ENCODE measurements at regions not wholly inside any gene's neighbourhood (a gene's known extent, or its start where the extent isn't known, plus 50 kb on each side); places are given as distances from the start of the nearest gene placed in this dataset.

DNA sequence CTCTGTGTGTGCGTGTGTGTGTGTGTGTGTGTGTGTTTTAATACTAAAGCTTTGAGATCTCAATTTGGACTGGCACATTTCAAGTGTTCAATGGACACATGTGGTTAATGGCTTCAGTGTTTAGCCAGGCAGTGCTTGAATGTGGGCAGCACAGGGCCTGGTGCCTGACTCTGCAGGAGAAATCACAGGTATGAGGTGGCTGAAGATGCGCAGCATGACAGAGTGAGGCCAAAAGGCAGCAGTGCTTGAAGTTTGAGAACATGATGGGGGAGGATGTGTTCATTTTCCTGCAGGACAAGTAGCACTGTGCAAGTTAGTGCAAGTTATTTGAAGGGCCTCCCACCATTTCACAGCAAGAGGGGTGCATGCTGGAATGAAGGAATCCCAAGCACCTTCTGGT, 620.5 kb upstream of the TBL1XR1 start:
- TF ChIP-seq, protein P1, sequence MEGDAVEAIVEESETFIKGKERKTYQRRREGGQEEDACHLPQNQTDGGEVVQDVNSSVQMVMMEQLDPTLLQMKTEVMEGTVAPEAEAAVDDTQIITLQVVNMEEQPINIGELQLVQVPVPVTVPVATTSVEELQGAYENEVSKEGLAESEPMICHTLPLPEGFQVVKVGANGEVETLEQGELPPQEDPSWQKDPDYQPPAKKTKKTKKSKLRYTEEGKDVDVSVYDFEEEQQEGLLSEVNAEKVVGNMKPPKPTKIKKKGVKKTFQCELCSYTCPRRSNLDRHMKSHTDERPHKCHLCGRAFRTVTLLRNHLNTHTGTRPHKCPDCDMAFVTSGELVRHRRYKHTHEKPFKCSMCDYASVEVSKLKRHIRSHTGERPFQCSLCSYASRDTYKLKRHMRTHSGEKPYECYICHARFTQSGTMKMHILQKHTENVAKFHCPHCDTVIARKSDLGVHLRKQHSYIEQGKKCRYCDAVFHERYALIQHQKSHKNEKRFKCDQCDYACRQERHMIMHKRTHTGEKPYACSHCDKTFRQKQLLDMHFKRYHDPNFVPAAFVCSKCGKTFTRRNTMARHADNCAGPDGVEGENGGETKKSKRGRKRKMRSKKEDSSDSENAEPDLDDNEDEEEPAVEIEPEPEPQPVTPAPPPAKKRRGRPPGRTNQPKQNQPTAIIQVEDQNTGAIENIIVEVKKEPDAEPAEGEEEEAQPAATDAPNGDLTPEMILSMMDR (IDR thresholded peaks at IDR 0.05), result no peak
- TF ChIP-seq EP300 (IDR thresholded peaks at IDR 0.05), result no peak
- no peak for TF ChIP-seq POLR2A (IDR thresholded peaks at IDR 0.05)

Data from ovary (tissue), 3 donors.